Tibial nerve (tissue), 4 donors: ENCODE measurements at regions not wholly inside any gene's neighbourhood (a gene's known extent, or its start where the extent isn't known, plus 50 kb on each side); places are given as distances from the start of the nearest gene placed in this dataset.

ENCODE experiments used
- DNase-seq, 2 donors: peaks; one replicate each; pipeline ENCODE4 v3.0.0-alpha.2; 2019; ENCODE audit warnings: low spot score in 2 of 2
- H3K27ac ChIP-seq, 4 donors: fragments of 200-600 bp; sonication (generic) in 3 of 4; one replicate each; pipeline ENCODE4 v1.5.1; 2017 to 2019; ENCODE audit warnings: mild to moderate bottlenecking in 1 of 4
- H3K27me3 ChIP-seq, 2 donors: fragments of 200-600 bp; sonication (generic) in 1 of 2; one replicate each; pipeline versions ENCODE4 v1.5.1 to v1.6.0; 2017 to 2019
- H3K36me3 ChIP-seq, 3 donors: fragments of 200-600 bp; sonication (generic); one replicate each; pipeline ENCODE4 v1.5.1; 2018 to 2019
- H3K4me1 ChIP-seq, 4 donors: fragments of 200-600 bp; sonication (generic) in 3 of 4; one replicate each; pipeline ENCODE4 v1.5.1; 2017 to 2019
- H3K4me3 ChIP-seq, 4 donors: fragments of 200-600 bp; sonication (generic) in 3 of 4; one replicate each; pipeline ENCODE4 v1.5.1; 2017 to 2019; ENCODE audit warnings: mild to moderate bottlenecking in 1 of 4, moderate library complexity in 1 of 4
- H3K9me3 ChIP-seq, 4 donors: fragments of 200-600 bp; sonication (generic) in 3 of 4; one replicate each; pipeline ENCODE4 v1.5.1; 2017 to 2019
- EP300 ChIP-seq, 2 donors: sonication (generic); formaldehyde crosslinking; IDR thresholded peaks; one replicate each; pipeline ENCODE4 v1.6.1; 2017; ENCODE audit warnings: antibody characterized with exemption in 2 of 2, mild to moderate bottlenecking in 1 of 2
- POLR2A ChIP-seq, 2 donors: fragments of 450-650 bp; IDR thresholded peaks; one replicate each; pipeline ENCODE4 v1.6.1; 2017; ENCODE audit warnings: antibody characterized with exemption in 2 of 2, mild to moderate bottlenecking in 2 of 2, moderate library complexity in 2 of 2
- WGBS, 2 donors: methylation state at CpG; one replicate each; pipeline ENCODE4 v1.1.5; 2018; 5-methylcytosine and 5-hydroxymethylcytosine counted together
- TF ChIP-seq, protein P1 (sequence below), 5 experiments: fragments of 200-600 bp in 3 of 5; fragments of 450-650 bp in 2 of 5; sonication (generic) in 3 of 5; IDR thresholded peaks; one replicate each; pipeline ENCODE4 v1.5.1; 2016 to 2019; ENCODE audit warnings: antibody characterized with exemption in 5 of 5, mild to moderate bottlenecking in 3 of 5, moderate library complexity in 2 of 5

DNA sequence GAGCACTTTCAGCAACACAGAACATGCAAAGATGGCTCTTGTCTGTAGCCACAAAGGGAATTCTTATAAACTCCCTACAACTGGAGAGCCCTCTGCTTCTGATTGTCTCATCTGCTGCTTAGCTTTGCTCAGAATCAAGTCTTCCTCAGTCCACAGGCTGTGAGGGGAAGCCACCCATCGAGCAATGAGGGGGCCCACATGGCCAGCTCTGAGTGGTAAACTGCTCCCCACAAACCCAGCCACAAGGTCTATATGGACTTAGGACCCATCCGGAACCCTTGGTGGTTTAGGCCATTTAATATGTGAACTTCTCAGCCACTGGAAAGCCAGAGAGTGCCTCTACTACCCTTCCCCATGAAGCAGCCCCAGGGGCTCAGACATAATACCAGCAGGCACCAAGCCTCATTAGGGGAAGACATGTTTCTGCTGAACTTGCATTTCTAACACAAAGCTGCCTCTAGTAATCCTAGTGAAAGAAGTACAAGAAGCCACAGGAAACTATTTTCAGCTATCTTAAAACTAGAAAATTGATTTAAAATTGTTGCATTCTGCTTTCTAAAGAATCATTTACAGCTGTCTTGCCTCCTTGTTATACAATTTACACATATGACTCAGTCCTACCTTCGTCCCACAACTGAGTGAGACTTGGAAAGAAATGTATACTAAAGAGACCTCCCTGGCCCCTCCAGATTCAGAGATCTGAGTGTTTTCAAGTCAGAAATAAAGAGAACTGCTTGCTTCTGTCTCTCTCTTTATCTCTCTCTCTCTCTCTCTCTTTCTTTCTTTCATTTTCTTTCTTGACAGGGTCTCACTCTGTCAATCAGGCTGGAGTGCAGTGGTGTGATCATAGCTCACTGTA lies 90.2 kb downstream of the ESM1 start:
- WGBS, 2 donors = 51 to 53% methylated on average over 2 to 3 of the region's 3 CpGs
- DNase-seq = no peak
- no peaks in the 10 kb centered on the region for H3K36me3 ChIP-seq
- no peaks in the 10 kb centered on the region for H3K9me3 ChIP-seq
- H3K27ac ChIP-seq = no peak overlapping the region
- peaks cover 0 to 5% (median 0%) of the 10 kb centered on the region in 4 donors for H3K4me1 ChIP-seq
- TF ChIP-seq EP300 (IDR thresholded peaks at IDR 0.05) (no peak), POLR2A (IDR thresholded peaks at IDR 0.05) (no peak)
- TF ChIP-seq, protein P1, sequence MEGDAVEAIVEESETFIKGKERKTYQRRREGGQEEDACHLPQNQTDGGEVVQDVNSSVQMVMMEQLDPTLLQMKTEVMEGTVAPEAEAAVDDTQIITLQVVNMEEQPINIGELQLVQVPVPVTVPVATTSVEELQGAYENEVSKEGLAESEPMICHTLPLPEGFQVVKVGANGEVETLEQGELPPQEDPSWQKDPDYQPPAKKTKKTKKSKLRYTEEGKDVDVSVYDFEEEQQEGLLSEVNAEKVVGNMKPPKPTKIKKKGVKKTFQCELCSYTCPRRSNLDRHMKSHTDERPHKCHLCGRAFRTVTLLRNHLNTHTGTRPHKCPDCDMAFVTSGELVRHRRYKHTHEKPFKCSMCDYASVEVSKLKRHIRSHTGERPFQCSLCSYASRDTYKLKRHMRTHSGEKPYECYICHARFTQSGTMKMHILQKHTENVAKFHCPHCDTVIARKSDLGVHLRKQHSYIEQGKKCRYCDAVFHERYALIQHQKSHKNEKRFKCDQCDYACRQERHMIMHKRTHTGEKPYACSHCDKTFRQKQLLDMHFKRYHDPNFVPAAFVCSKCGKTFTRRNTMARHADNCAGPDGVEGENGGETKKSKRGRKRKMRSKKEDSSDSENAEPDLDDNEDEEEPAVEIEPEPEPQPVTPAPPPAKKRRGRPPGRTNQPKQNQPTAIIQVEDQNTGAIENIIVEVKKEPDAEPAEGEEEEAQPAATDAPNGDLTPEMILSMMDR (IDR thresholded peaks at IDR 0.05) = no peak
- H3K4me3 ChIP-seq = no peak overlapping the region
- H3K27me3 ChIP-seq = peaks cover 0 to 10% of the 10 kb centered on the region in 2 donors

DNA sequence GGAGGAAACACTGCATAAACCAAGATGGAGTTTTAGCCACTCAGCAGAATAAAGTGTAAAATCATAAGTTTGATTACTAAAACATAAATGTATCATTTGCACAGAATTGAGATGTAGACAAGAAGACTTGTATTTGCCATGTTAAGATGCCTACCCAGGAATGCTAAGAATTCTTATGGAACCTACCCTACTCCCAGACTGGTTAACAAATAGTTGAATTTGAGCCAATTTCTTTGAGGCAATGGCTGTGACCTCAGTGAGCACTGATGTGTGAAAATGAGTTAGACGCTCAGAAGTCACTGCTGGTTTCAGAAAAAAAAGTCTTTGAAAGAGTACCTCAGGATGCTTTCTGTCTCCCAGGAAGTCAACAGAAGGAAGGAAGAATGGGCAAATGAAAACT lies 95.6 kb downstream of the ESM1 start:
- no peaks in the 10 kb centered on the region for H3K36me3 ChIP-seq
- H3K4me1 ChIP-seq = no peaks in the 10 kb centered on the region
- 31 to 36% methylated on average over 1 of the region's 1 CpG for WGBS, 2 donors
- peaks cover 0 to 3% of the 10 kb centered on the region in 2 donors for H3K27me3 ChIP-seq
- no peak overlapping the region for H3K4me3 ChIP-seq
- H3K9me3 ChIP-seq = no peaks in the 10 kb centered on the region
- no peak for TF ChIP-seq POLR2A (IDR thresholded peaks at IDR 0.05)
- TF ChIP-seq EP300 (IDR thresholded peaks at IDR 0.05) = no peak
- TF ChIP-seq, protein P1 (IDR thresholded peaks at IDR 0.05) = no peak
- H3K27ac ChIP-seq = no peak overlapping the region
- DNase-seq = no peak

DNA sequence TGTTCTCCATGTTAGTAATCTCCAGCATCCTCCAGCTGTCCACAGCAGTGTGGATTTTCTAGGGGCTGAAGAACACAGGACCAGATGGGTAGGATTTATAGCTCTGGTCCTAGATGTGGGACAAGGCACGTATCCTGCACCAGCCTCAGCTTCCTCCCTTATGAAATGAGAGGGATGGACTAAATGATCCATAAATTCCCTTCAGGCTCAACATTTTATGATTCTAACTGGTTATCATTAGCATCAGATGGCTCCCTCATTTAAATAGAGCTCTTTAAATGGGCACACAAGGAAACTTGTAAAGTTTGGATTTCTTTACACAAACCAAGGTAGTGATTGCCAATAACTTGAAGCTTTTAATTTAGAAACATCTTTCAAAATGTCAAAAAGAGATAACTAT lies 97.7 kb downstream of the ESM1 start:
- peaks cover 0 to 18% of the 10 kb centered on the region in 2 donors for H3K27me3 ChIP-seq
- no peak for DNase-seq
- TF ChIP-seq, protein P1 (IDR thresholded peaks at IDR 0.05) = no peak
- TF ChIP-seq EP300 (IDR thresholded peaks at IDR 0.05) (no peak), POLR2A (IDR thresholded peaks at IDR 0.05) (no peak)
- WGBS, 2 donors = 91 to 92% methylated on average over 1 of the region's 1 CpG
- no peak overlapping the region for H3K27ac ChIP-seq
- H3K36me3 ChIP-seq = no peaks in the 10 kb centered on the region
- no peaks in the 10 kb centered on the region for H3K9me3 ChIP-seq
- no peak overlapping the region for H3K4me3 ChIP-seq
- peaks cover 0 to 18% (median 0%) of the 10 kb centered on the region in 4 donors for H3K4me1 ChIP-seq

DNA sequence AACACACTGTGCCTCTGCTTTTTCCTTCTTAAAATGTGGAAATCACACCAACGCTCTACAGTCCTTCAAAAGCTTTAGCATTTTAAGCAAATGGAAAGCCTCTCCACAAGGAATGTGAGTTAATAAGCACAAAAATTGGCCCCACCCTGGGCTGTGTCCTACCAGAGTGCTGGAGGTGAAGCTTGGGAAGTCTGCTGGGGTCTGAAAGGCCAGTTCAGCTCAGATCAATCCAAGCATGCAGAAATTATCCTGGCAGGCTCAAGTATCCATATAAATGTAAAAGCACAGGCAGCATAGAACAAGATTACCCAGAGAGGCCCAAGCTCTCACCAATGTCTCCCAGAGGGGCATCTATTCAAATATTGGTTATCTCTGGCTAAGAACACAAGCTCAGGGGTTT lies 98.5 kb downstream of the ESM1 start:
- Histone ChIP-seq H3K27ac (no peak overlapping the region), H3K4me1 (peaks cover 0 to 18% (median 0%) of the 10 kb centered on the region in 4 donors), H3K4me3 (no peak overlapping the region), H3K36me3 (no peaks in the 10 kb centered on the region), H3K27me3 (peaks cover 0 to 18% of the 10 kb centered on the region in 2 donors), H3K9me3 (no peaks in the 10 kb centered on the region)
- WGBS, 2 donors = 77 to 80% methylated on average over 1 of the region's 1 CpG
- no peak for TF ChIP-seq EP300 (IDR thresholded peaks at IDR 0.05)
- TF ChIP-seq POLR2A (IDR thresholded peaks at IDR 0.05) = no peak
- TF ChIP-seq, protein P1 (IDR thresholded peaks at IDR 0.05) = no peak
- no peak for DNase-seq

DNA sequence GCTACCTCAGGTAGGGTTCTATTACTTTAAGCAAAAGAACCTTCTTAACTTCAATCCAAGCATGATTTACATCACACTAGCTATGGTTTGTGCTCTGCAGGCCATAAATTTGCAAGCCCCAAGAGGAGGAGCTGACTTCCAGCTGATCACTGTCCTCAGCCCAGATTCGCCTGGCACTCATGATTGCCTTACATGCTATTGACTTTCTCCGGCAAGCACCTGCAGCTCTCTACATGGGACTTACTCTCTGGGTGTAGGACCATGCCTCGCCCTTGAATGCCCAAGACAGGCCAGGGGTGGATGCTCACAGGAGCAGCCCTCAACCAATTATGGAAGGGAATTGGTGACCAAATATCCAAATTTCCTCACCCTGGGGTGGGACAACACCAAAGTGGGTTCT lies 99.8 kb downstream of the ESM1 start:
- 96 to 97% methylated on average over 3 of the region's 3 CpGs for WGBS, 2 donors
- H3K36me3 ChIP-seq = no peaks in the 10 kb centered on the region

More for the DNA sequence above, 99.8 kb downstream of the ESM1 start:
- Histone ChIP-seq H3K4me1 (peaks cover 0 to 18% (median 0%) of the 10 kb centered on the region in 4 donors), H3K9me3 (no peaks in the 10 kb centered on the region), H3K27me3 (peaks cover 0 to 18% of the 10 kb centered on the region in 2 donors), H3K4me3 (no peak overlapping the region), H3K27ac (no peak overlapping the region)
- TF ChIP-seq, protein P1 (IDR thresholded peaks at IDR 0.05) = no peak
- no peak for TF ChIP-seq POLR2A (IDR thresholded peaks at IDR 0.05)
- no peak for TF ChIP-seq EP300 (IDR thresholded peaks at IDR 0.05)
- no peak for DNase-seq
